Peyer's patch (tissue), 4 donors: ENCODE measurements at regions not wholly inside any gene's neighbourhood (a gene's known extent, or its start where the extent isn't known, plus 50 kb on each side); places are given as distances from the start of the nearest gene placed in this dataset.
"Not testable (repeated sequence)": the region's sequence is repeated elsewhere in the genome, so short reads cannot be mapped to it uniquely, and the experiment has no call there.

Experiments
- DNase-seq, 3 donors: peaks; one replicate each; pipeline ENCODE4 v3.0.0-alpha.2; 2017 to 2019
- H3K27ac ChIP-seq, 4 donors: fragments of 200-600 bp; sonication (generic); one replicate each; pipeline ENCODE4 v1.5.1; 2016 to 2019
- H3K27me3 ChIP-seq, 2 donors: fragments of 200-600 bp; sonication (generic); one replicate each; pipeline ENCODE4 v1.5.1; 2019
- H3K36me3 ChIP-seq, 3 donors: fragments of 200-600 bp; sonication (generic); one replicate each; pipeline ENCODE4 v1.5.1; 2016 to 2019
- H3K4me1 ChIP-seq, 4 donors: fragments of 200-600 bp; sonication (generic); one replicate each; pipeline ENCODE4 v1.5.1; 2016 to 2019
- H3K4me3 ChIP-seq, 4 donors: fragments of 200-600 bp; sonication (generic); 1 replicate in 3 of 4; 2 replicates in 1 of 4; pipeline ENCODE4 v1.5.1; 2016 to 2019; ENCODE audit warnings: mild to moderate bottlenecking in 1 of 4
- H3K9me3 ChIP-seq, 4 donors: fragments of 200-600 bp; sonication (generic); one replicate each; pipeline ENCODE4 v1.5.1; 2016 to 2019; ENCODE audit warnings: mild to moderate bottlenecking in 1 of 4
- CTCF ChIP-seq, 6 experiments: fragments of 450-650 bp in 4 of 6; fragments of 200-600 bp in 2 of 6; sonication (generic) in 1 of 6; IDR thresholded peaks; one replicate each; pipeline ENCODE4 v1.5.1; 2017 to 2019; ENCODE audit warnings: antibody characterized with exemption in 6 of 6, mild to moderate bottlenecking in 3 of 6, moderate library complexity in 1 of 6
- POLR2A ChIP-seq, 2 donors: fragments of 450-650 bp; IDR thresholded peaks; one replicate each; pipeline ENCODE4 v1.5.1; 2017; ENCODE audit warnings: antibody characterized with exemption in 2 of 2, mild to moderate bottlenecking in 2 of 2, moderate library complexity in 2 of 2

GRCh38 chr1:104329278-104329677 lies 579.6 kb downstream of the AMY1C start:
- no peaks in the 10 kb centered on the region for H3K4me1 ChIP-seq
- no peak overlapping the region for H3K27ac ChIP-seq
- no peaks in the 10 kb centered on the region for H3K9me3 ChIP-seq
- H3K36me3 ChIP-seq = no peaks in the 10 kb centered on the region
- no peaks in the 10 kb centered on the region for H3K27me3 ChIP-seq
- DNase-seq = no peak
- TF ChIP-seq POLR2A (IDR thresholded peaks at IDR 0.05) = no peak
- TF ChIP-seq CTCF (IDR thresholded peaks at IDR 0.05) = no peak
- no peak overlapping the region for H3K4me3 ChIP-seq

- no peaks in the 10 kb centered on the region for H3K9me3 ChIP-seq
- no peak overlapping the region for H3K4me3 ChIP-seq
- no peak for TF ChIP-seq POLR2A (IDR thresholded peaks at IDR 0.05)
- TF ChIP-seq CTCF (IDR thresholded peaks at IDR 0.05) = no peak
- no peaks in the 10 kb centered on the region for H3K4me1 ChIP-seq
- no peaks in the 10 kb centered on the region for H3K27me3 ChIP-seq
- no peak overlapping the region for H3K27ac ChIP-seq
- DNase-seq = no peak
- no peaks in the 10 kb centered on the region for H3K36me3 ChIP-seq
Measured at GRCh38 chr1:104331763-104332162, 582.1 kb downstream of the AMY1C start.

- H3K36me3 ChIP-seq, H3K9me3 ChIP-seq, H3K27me3 ChIP-seq, DNase-seq, H3K27ac ChIP-seq, H3K4me3 ChIP-seq, H3K4me1 ChIP-seq: not testable (repeated sequence)
Measured at GRCh38 chr1:104337927-104338326, 588.2 kb downstream of the AMY1C start.

- no peak for TF ChIP-seq POLR2A (IDR thresholded peaks at IDR 0.05)
- no peak for TF ChIP-seq CTCF (IDR thresholded peaks at IDR 0.05)
- Histone ChIP-seq H3K4me1 (no peaks in the 10 kb centered on the region), H3K27me3 (no peaks in the 10 kb centered on the region), H3K4me3 (no peak overlapping the region), H3K27ac (no peak overlapping the region), H3K36me3 (no peaks in the 10 kb centered on the region), H3K9me3 (no peaks in the 10 kb centered on the region)
- DNase-seq = no peak
Measured at GRCh38 chr1:104341944-104342343, 592.2 kb downstream of the AMY1C start.

- no peak overlapping the region for H3K27ac ChIP-seq
- no peak overlapping the region for H3K4me3 ChIP-seq
- no peaks in the 10 kb centered on the region for H3K4me1 ChIP-seq
- no peaks in the 10 kb centered on the region for H3K36me3 ChIP-seq
- TF ChIP-seq CTCF (IDR thresholded peaks at IDR 0.05) = no peak
- TF ChIP-seq POLR2A (IDR thresholded peaks at IDR 0.05) = no peak
- no peaks in the 10 kb centered on the region for H3K9me3 ChIP-seq
- no peaks in the 10 kb centered on the region for H3K27me3 ChIP-seq
- no peak for DNase-seq
Measured at GRCh38 chr1:104348277-104348676, 598.6 kb downstream of the AMY1C start.

- Histone ChIP-seq H3K4me3 (no peak overlapping the region), H3K27me3 (no peaks in the 10 kb centered on the region), H3K9me3 (no peaks in the 10 kb centered on the region), H3K27ac (no peak overlapping the region), H3K36me3 (no peaks in the 10 kb centered on the region), H3K4me1 (no peaks in the 10 kb centered on the region)
- TF ChIP-seq POLR2A (IDR thresholded peaks at IDR 0.05) = no peak
- DNase-seq = no peak
Measured at GRCh38 chr1:104353580-104353979, 603.9 kb downstream of the AMY1C start.

- Histone ChIP-seq H3K27me3 (no peaks in the 10 kb centered on the region), H3K9me3 (no peaks in the 10 kb centered on the region), H3K27ac (no peak overlapping the region), H3K36me3 (no peaks in the 10 kb centered on the region), H3K4me3 (no peak overlapping the region), H3K4me1 (no peaks in the 10 kb centered on the region)
- DNase-seq = no peak
- TF ChIP-seq POLR2A (IDR thresholded peaks at IDR 0.05) = no peak
- TF ChIP-seq CTCF (IDR thresholded peaks at IDR 0.05) = no peak
Measured at GRCh38 chr1:104358086-104358485, 608.4 kb downstream of the AMY1C start.
